Embryonic facial prominence (tissue), 1 donor: ENCODE measurements at regions not wholly inside any gene's neighbourhood (a gene's known extent, or its start where the extent isn't known, plus 50 kb on each side); places are given as distances from the start of the nearest gene placed in this dataset.

Experiments used
- DNase-seq: peaks from one replicate; pipeline ENCODE4 v3.0.0-alpha.2; 2016; ENCODE audit errors: extremely low spot score

- DNase-seq: no peak
Measured at GRCh38 chr3:178480795-178481194, 55.4 kb upstream of the KCNMB2 start.

- no peak for DNase-seq
Measured at GRCh38 chr3:178482981-178483380, 53.3 kb upstream of the KCNMB2 start.

- DNase-seq: no peak
Measured at GRCh38 chr3:178483704-178484103, 52.5 kb upstream of the KCNMB2 start.

- DNase-seq: no peak
Measured at GRCh38 chr3:178485756-178486155, 50.5 kb upstream of the KCNMB2 start.
